Breast epithelium (tissue), 3 donors: ENCODE measurements at regions not wholly inside any gene's neighbourhood (a gene's known extent, or its start where the extent isn't known, plus 50 kb on each side); places are given as distances from the start of the nearest gene placed in this dataset.

Experiments
- POLR2A ChIP-seq: fragments of 450-650 bp; IDR thresholded peaks from one replicate; pipeline ENCODE4 v1.6.1; 2016; ENCODE audit warnings: antibody characterized with exemption, mild to moderate bottlenecking, moderate library complexity
- POLR2AphosphoS5 ChIP-seq, 3 donors: sonication (generic); formaldehyde crosslinking; IDR thresholded peaks; one replicate each; pipeline ENCODE4 v1.6.1; 2017; ENCODE audit warnings: antibody characterized with exemption in 3 of 3
- TF ChIP-seq, protein P1 (sequence below), 3 donors: fragments of 450-650 bp; IDR thresholded peaks; one replicate each; pipeline ENCODE4 v1.5.1; 2016 to 2017; ENCODE audit warnings: antibody characterized with exemption in 3 of 3, mild to moderate bottlenecking in 3 of 3, moderate library complexity in 3 of 3

- TF ChIP-seq POLR2A (no peak), POLR2AphosphoS5 (IDR thresholded peaks at IDR 0.05) (no peak)
- TF ChIP-seq, protein P1, sequence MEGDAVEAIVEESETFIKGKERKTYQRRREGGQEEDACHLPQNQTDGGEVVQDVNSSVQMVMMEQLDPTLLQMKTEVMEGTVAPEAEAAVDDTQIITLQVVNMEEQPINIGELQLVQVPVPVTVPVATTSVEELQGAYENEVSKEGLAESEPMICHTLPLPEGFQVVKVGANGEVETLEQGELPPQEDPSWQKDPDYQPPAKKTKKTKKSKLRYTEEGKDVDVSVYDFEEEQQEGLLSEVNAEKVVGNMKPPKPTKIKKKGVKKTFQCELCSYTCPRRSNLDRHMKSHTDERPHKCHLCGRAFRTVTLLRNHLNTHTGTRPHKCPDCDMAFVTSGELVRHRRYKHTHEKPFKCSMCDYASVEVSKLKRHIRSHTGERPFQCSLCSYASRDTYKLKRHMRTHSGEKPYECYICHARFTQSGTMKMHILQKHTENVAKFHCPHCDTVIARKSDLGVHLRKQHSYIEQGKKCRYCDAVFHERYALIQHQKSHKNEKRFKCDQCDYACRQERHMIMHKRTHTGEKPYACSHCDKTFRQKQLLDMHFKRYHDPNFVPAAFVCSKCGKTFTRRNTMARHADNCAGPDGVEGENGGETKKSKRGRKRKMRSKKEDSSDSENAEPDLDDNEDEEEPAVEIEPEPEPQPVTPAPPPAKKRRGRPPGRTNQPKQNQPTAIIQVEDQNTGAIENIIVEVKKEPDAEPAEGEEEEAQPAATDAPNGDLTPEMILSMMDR (IDR thresholded peaks at IDR 0.05) = no peak
These were observed 226.7 kb upstream of the ELAC2 start for GRCh38 chr17:13244513-13244912.
